ENCODE measurements at regions not wholly inside any gene's neighbourhood (a gene's known extent, or its start where the extent isn't known, plus 50 kb on each side); places are given as distances from the start of the nearest gene placed in this dataset.
"Not testable (repeated sequence)": the region's sequence is repeated elsewhere in the genome, so short reads cannot be mapped to it uniquely, and the experiment has no call there.

- TF ChIP-seq, protein P1, sequence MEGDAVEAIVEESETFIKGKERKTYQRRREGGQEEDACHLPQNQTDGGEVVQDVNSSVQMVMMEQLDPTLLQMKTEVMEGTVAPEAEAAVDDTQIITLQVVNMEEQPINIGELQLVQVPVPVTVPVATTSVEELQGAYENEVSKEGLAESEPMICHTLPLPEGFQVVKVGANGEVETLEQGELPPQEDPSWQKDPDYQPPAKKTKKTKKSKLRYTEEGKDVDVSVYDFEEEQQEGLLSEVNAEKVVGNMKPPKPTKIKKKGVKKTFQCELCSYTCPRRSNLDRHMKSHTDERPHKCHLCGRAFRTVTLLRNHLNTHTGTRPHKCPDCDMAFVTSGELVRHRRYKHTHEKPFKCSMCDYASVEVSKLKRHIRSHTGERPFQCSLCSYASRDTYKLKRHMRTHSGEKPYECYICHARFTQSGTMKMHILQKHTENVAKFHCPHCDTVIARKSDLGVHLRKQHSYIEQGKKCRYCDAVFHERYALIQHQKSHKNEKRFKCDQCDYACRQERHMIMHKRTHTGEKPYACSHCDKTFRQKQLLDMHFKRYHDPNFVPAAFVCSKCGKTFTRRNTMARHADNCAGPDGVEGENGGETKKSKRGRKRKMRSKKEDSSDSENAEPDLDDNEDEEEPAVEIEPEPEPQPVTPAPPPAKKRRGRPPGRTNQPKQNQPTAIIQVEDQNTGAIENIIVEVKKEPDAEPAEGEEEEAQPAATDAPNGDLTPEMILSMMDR (conservative IDR thresholded peaks at IDR 0.05; ENCODE audit: low read depth, low read length) = not testable (repeated sequence)
- not testable (repeated sequence) for TF ChIP-seq EZH2 (IDR thresholded peaks at IDR 0.05; ENCODE audit: borderline replicate concordance, low read depth, low read length, poor library complexity, severe bottlenecking)
These were observed 85.4 kb upstream of the DRD5 start for GRCh38 chr4:9695994-9696393.

Data from A673 (cell line).